ENCODE measurements at regions not wholly inside any gene's neighbourhood (a gene's known extent, or its start where the extent isn't known, plus 50 kb on each side); places are given as distances from the start of the nearest gene placed in this dataset.

DNA sequence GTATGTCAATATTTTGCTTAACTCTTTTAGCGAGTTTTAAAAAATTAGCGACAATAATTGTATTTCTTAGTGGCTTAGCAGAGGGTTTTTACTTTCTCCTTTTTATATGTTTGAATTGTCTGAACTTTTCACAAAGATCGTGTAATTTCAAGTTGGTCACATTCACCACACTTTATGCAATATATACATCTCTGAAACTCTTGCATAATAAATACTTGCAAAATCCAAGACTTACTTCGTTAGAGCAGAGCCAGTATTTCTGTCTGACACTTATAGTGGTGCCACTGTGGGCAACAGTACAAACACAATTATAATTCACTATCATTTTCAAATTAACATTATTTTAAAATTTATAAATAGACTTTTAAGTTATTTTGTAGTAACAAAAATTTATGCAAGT lies 62.0 kb downstream of the SUCNR1 start:
- no peak for TF ChIP-seq CTCF (IDR thresholded peaks at IDR 0.05; ENCODE audit: low read depth, low read length)
- DNase-seq (ENCODE audit: extremely low read depth, low read depth), result no peak

GRCh38 chr3:151940481-151940880 lies 67.0 kb downstream of the SUCNR1 start:
- TF ChIP-seq CTCF (IDR thresholded peaks at IDR 0.05; ENCODE audit: low read depth, low read length), result no peak
- DNase-seq (ENCODE audit: extremely low read depth, low read depth), result no peak

DNA sequence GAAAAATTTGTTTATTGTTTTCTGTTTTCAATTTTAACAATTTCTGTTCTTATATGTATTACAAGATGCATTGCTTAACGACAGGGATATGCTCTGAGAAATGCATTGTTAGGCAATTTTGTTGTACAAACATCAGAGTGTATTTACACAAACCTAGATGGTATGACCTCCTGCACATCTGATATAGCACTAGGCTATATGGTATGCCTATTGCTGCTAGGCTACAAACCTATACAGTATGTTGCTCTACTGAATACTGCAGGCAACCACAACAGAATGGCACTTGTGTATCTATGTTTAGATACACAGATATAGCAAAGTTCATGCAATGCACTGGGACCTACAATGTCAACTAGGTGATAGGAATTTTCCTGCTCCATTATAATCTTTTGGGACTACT lies 70.1 kb downstream of the SUCNR1 start:
- no peak for TF ChIP-seq CTCF (IDR thresholded peaks at IDR 0.05; ENCODE audit: low read depth, low read length)
- DNase-seq (ENCODE audit: extremely low read depth, low read depth), result no peak

GRCh38 chr3:151944356-151944755 lies 70.9 kb downstream of the SUCNR1 start:
- no peak for TF ChIP-seq CTCF (IDR thresholded peaks at IDR 0.05; ENCODE audit: low read depth, low read length)
- DNase-seq (ENCODE audit: extremely low read depth, low read depth), result no peak

DNA sequence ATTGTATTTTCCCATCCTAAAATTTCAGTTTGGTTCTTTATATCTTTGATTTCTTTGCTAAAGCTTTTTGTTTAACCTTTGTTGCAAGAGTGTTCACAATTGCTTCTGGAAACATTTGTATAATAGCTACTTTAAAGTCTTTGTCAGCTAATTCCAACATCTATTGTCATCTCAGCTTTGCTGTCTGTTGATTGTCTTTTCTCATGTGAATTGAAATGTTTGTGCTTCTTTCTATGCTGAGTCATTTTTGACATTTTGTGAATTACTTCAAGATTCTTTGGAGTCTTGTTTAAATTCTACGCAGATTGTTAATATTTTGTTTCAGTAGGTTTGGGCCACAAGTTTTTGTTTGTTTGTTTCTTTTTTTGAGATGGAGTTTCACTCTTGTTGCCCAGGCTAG lies 73.2 kb downstream of the SUCNR1 start:
- no peak for TF ChIP-seq CTCF (IDR thresholded peaks at IDR 0.05; ENCODE audit: low read depth, low read length)
- no peak for DNase-seq (ENCODE audit: extremely low read depth, low read depth)

DNA sequence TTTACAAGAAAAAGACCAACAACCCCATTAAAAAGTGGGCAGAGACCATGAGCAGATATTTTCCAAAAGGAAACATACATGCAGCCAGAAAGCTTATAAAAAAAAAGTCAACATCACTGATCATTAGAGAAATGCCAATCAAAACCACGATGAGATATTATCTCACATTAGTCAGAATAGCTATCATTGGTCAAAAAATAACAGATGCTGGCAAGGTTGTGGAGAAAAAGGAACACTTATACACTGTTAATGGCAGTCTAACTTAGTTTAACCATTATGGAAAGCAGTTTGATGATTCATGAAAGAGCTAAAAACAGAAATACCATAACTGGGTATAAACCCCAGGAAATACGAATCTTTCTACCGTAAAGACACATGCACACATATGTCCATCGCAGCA lies 76.3 kb downstream of the SUCNR1 start:
- TF ChIP-seq CTCF (IDR thresholded peaks at IDR 0.05; ENCODE audit: low read depth, low read length), result no peak
- DNase-seq (ENCODE audit: extremely low read depth, low read depth), result no peak

GRCh38 chr3:151955356-151955755 lies 81.9 kb downstream of the SUCNR1 start:
- no peak for TF ChIP-seq CTCF (IDR thresholded peaks at IDR 0.05; ENCODE audit: low read depth, low read length)

More at GRCh38 chr3:151955356-151955755, 81.9 kb downstream of the SUCNR1 start:
- DNase-seq (ENCODE audit: extremely low read depth, low read depth), result no peak
